ENCODE measurements at regions not wholly inside any gene's neighbourhood (a gene's known extent, or its start where the extent isn't known, plus 50 kb on each side); places are given as distances from the start of the nearest gene placed in this dataset.

DNA sequence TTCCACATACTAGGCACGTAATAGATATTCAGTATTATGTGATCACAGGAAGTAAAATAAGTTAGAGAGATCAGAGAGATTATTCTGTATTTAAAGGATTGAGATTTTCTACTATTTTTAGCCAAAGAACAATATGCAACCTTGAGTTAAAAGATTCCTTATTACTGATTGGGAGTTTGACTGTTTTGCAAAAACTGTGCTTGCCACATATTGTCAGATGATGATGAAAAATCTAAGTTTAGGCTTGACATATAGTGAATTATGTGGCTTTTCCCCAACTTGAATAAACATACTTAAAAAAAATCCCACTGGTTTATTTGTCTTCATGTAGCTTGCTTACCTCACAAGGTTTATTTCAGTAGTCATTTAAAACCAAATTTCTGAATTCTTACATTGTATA is 194.4 kb downstream of the KCNRG start:
- TF ChIP-seq CTCF (IDR thresholded peaks at IDR 0.05) = no peak
- no peak for TF ChIP-seq ZFX (IDR thresholded peaks at IDR 0.05; ENCODE audit: borderline replicate concordance)
- no peak overlapping the region for H3K27ac ChIP-seq

DNA sequence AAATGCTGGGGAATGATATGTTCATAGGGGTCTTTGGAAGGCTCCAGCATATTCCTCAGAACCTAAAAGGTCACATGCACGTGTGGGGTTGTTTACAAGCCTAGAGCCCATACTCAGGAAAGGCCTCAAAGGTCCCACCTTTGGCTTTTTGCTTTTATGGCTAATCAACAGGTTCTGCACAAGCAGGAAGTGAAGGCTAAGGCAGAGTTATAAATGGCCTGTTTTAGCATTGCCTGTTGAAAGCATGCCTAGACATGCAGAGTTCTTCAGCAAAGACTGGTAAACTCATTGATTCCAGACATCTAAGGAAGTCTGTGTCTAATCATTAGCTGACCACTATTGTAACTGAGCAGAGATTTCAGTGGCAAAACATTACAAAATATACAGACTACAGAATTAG is 198.3 kb downstream of the KCNRG start:
- TF ChIP-seq CTCF (IDR thresholded peaks at IDR 0.05) = no peak
- no peak for TF ChIP-seq ZFX (IDR thresholded peaks at IDR 0.05; ENCODE audit: borderline replicate concordance)
- H3K27ac ChIP-seq = no peak overlapping the region

- no peak overlapping the region for H3K27ac ChIP-seq
- no peak for TF ChIP-seq CTCF (IDR thresholded peaks at IDR 0.05)
- TF ChIP-seq ZFX (IDR thresholded peaks at IDR 0.05; ENCODE audit: borderline replicate concordance) = no peak
These were observed 199.3 kb downstream of the KCNRG start for GRCh38 chr13:50214514-50214913.

GRCh38 chr13:50215399-50215798 is 200.2 kb downstream of the KCNRG start:
- no peak overlapping the region for H3K27ac ChIP-seq
- TF ChIP-seq CTCF (IDR thresholded peaks at IDR 0.05) = no peak
- no peak for TF ChIP-seq ZFX (IDR thresholded peaks at IDR 0.05; ENCODE audit: borderline replicate concordance)

GRCh38 chr13:50219743-50220142 is 204.5 kb downstream of the KCNRG start:
- no peak overlapping the region for H3K27ac ChIP-seq
- TF ChIP-seq CTCF (IDR thresholded peaks at IDR 0.05) (no peak), ZFX (IDR thresholded peaks at IDR 0.05; ENCODE audit: borderline replicate concordance) (no peak)

GRCh38 chr13:50220938-50221337 is 205.7 kb downstream of the KCNRG start:
- H3K27ac ChIP-seq = no peak overlapping the region

More at GRCh38 chr13:50220938-50221337, 205.7 kb downstream of the KCNRG start:
- no peak for TF ChIP-seq ZFX (IDR thresholded peaks at IDR 0.05; ENCODE audit: borderline replicate concordance)
- TF ChIP-seq CTCF (IDR thresholded peaks at IDR 0.05) = no peak
